22Rv1 (cell line): ENCODE measurements at regions not wholly inside any gene's neighbourhood (a gene's known extent, or its start where the extent isn't known, plus 50 kb on each side); places are given as distances from the start of the nearest gene placed in this dataset.

Experiments
- H3K27ac ChIP-seq: fragments of 450-650 bp; 2 replicates; pipeline ENCODE4 v1.5.1; 2017
- ZFX ChIP-seq: fragments of 450-650 bp; IDR thresholded peaks from 2 replicates; pipeline ENCODE4 v1.6.1; 2017; ENCODE audit warnings: antibody characterized with exemption, borderline replicate concordance
- TF ChIP-seq, protein P1 (sequence below): fragments of 450-650 bp; IDR thresholded peaks from 2 replicates; pipeline ENCODE4 v1.5.1; 2017; ENCODE audit warnings: mild to moderate bottlenecking

DNA sequence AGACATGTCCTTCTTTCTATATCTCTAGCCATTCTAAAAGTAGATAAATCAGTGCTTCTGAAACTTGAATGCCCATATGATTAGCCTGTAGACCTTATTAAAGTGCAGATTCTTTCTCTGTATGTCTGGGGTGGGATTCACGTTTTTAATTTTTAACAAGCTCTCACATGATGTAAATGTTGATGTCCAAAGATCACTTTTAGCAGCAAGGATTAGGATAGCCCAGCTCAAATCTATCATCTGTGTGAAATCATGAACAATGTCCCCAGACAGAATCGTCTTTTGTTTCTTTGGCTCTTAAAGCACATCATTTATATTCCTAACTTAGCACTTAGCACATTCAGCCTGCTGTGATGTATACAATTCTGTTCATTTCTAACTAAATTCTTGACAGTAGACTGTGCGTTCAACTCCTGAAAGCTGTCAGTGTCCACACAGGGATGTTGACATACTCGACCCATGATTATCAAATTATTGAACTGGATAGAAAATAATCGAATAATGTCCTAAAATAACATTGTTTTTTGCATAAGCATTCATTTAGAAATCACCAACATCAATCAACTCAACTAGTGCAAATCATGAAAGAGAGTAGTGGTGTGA, 102.1 kb upstream of the MLIP start:
- H3K27ac ChIP-seq, result no peak overlapping the region
- TF ChIP-seq, protein P1, sequence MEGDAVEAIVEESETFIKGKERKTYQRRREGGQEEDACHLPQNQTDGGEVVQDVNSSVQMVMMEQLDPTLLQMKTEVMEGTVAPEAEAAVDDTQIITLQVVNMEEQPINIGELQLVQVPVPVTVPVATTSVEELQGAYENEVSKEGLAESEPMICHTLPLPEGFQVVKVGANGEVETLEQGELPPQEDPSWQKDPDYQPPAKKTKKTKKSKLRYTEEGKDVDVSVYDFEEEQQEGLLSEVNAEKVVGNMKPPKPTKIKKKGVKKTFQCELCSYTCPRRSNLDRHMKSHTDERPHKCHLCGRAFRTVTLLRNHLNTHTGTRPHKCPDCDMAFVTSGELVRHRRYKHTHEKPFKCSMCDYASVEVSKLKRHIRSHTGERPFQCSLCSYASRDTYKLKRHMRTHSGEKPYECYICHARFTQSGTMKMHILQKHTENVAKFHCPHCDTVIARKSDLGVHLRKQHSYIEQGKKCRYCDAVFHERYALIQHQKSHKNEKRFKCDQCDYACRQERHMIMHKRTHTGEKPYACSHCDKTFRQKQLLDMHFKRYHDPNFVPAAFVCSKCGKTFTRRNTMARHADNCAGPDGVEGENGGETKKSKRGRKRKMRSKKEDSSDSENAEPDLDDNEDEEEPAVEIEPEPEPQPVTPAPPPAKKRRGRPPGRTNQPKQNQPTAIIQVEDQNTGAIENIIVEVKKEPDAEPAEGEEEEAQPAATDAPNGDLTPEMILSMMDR, result no peak
- TF ChIP-seq ZFX, result no peak

DNA sequence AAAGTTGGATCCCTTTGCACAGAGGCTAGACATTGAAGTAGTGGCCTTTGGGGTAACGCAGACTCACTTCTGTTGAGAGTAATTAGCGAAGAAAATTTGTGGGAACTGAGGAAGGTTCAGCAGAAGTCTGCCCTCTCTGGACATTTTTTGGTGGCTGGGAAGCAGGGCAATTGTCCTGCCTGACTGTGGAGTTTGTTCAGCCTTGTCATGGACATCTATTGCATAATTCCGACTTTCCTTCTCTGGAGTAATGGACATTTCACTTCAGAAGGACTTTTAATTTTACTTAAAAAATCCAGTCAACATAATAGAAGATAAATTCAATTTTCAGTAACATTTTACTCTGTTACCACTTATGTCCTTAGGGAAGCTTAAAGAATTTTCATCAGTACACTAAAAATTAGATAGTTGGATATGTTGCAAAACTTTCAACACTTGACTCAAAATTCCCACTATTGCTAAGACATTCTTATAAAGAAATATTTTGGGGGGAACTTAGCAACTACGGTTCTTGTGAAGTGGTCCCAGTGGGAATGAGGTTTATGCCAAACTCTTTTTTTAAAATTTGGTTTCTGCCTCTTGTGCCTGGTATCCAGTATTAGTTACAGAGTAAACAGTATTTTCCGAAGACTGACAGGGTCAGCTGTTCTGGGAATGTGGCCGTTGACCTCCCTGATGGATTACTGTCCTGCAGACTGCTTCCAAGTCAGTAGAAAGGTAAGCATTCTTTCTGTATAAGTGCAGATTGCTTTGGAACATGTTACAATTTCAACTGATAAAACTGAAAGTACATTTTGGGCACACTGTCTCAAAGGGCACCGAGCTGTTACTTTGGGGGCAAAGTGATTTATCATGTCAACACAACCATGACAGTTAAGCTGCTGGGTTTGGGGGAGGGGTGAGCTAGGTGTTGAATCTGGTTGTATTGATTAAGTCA, 100.6 kb upstream of the MLIP start:
- H3K27ac ChIP-seq, result no peak overlapping the region
- TF ChIP-seq, protein P1, result no peak
- TF ChIP-seq ZFX, result no peak

GRCh38 chr6:54011277-54011648, 100.0 kb upstream of the MLIP start:
- TF ChIP-seq, protein P1, result no peak
- no peak for TF ChIP-seq ZFX
- H3K27ac ChIP-seq, result no peak overlapping the region

DNA sequence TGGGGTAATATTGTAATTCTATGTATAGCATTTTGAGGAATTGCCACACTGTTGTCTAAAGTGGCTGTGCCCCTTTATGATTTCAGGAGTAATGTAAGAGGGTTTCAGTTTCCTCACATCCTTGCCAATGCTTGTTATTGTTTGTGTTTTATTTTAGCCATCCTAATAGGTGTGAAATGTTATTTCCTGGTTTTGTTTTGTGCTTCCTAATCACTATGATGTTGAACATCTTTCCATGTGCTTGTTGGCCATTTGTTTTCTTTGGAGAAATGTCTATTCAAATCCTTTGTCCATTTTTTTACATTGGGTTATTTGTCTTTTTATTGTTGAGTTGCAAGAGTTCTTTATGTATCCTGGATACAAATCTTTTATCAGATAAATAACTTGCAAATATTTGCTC, 97.3 kb upstream of the MLIP start:
- no peak overlapping the region for H3K27ac ChIP-seq
- TF ChIP-seq, protein P1, result no peak
- TF ChIP-seq ZFX, result no peak

DNA sequence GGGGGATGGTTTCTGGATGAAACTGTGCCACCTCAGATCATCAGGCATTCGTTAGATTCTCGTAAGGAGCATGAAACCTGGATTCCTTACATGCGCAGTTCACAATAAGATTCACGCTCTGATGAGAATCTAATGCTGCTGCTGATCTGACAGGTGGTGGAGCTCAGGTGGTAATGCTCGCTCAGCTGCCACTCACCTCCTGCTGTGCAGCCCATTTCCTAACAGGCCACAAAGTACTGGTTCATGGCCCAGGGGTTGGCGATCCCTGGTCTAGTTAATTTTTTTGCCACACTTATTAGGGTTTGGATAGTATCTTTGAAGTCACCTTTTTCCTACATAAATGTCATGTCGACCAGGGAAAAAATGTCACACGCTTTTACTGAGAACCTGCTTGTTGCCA, 96.8 kb upstream of the MLIP start:
- no peak for TF ChIP-seq ZFX
- TF ChIP-seq, protein P1, result no peak
- no peak overlapping the region for H3K27ac ChIP-seq

DNA sequence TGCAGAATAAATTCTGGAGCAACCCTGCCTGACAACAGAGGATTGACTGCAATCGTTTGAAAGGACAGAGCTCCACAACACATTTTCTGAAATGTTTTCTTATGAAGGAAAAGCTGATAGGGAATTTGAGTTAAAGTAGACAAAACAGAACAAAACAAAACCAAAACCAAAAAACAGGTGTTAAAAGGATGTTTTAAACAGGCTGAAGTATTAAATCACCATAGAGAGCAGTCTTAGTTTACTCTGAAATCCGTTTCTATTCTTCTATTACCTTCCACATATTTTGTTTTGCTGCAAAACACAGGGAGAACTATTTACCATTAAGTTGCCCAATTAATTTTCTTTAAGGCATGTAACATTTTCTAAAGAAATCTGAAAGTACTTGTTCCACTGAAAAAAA, 93.4 kb upstream of the MLIP start:
- TF ChIP-seq, protein P1, result no peak
- TF ChIP-seq ZFX, result no peak
- H3K27ac ChIP-seq, result no peak overlapping the region

GRCh38 chr6:54018722-54019121, 92.5 kb upstream of the MLIP start:
- H3K27ac ChIP-seq, result no peak overlapping the region
- TF ChIP-seq ZFX, result no peak
- TF ChIP-seq, protein P1, result no peak
